Gastroesophageal sphincter (tissue), 4 donors: ENCODE measurements at regions not wholly inside any gene's neighbourhood (a gene's known extent, or its start where the extent isn't known, plus 50 kb on each side); places are given as distances from the start of the nearest gene placed in this dataset.

ENCODE experiments used
- ATAC-seq: fragments of 150-250 bp; one replicate; pipeline ENCODE4 v1.9.1; 2016; ENCODE audit warnings: mild to moderate bottlenecking, moderate library complexity
- H3K27ac ChIP-seq, 4 donors: fragments of 200-600 bp; sonication (generic) in 3 of 4; 1 replicate in 3 of 4; 2 replicates in 1 of 4; pipeline ENCODE4 v1.5.1; 2016 to 2019
- H3K27me3 ChIP-seq: fragments of 200-600 bp; sonication (generic); one replicate; pipeline ENCODE4 v1.5.1; 2019
- H3K36me3 ChIP-seq, 2 donors: fragments of 200-600 bp; sonication (generic); one replicate each; pipeline ENCODE4 v1.5.1; 2019; ENCODE audit warnings: control low read depth in 1 of 2
- H3K4me1 ChIP-seq, 3 donors: fragments of 200-600 bp; sonication (generic); 1 replicate in 2 of 3; 2 replicates in 1 of 3; pipeline ENCODE4 v1.5.1; 2016 to 2019; ENCODE audit warnings: control low read depth in 2 of 3
- H3K4me3 ChIP-seq, 2 donors: fragments of 200-600 bp; sonication (generic); one replicate each; pipeline ENCODE4 v1.5.1; 2019; ENCODE audit warnings: mild to moderate bottlenecking in 1 of 2, moderate library complexity in 1 of 2
- H3K9me3 ChIP-seq, 3 donors: fragments of 200-600 bp; sonication (generic); one replicate each; pipeline ENCODE4 v1.5.1; 2017 to 2019; ENCODE audit warnings: control low read depth in 2 of 3
- CTCF ChIP-seq, 4 experiments: fragments of 200-600 bp in 2 of 4; fragments of 450-650 bp in 2 of 4; sonication (generic) in 1 of 4; IDR thresholded peaks; one replicate each; pipeline ENCODE4 v1.5.1; 2017 to 2019; ENCODE audit warnings: antibody characterized with exemption in 4 of 4, mild to moderate bottlenecking in 2 of 4, moderate library complexity in 2 of 4
- EP300 ChIP-seq: sonication (generic); formaldehyde crosslinking; IDR thresholded peaks from one replicate; pipeline ENCODE4 v1.6.1; 2017; ENCODE audit warnings: antibody characterized with exemption, mild to moderate bottlenecking
- POLR2A ChIP-seq, 2 donors: fragments of 450-650 bp; IDR thresholded peaks; one replicate each; pipeline ENCODE4 v1.6.1; 2017; ENCODE audit warnings: antibody characterized with exemption in 2 of 2, mild to moderate bottlenecking in 2 of 2, moderate library complexity in 1 of 2
- POLR2AphosphoS5 ChIP-seq: sonication (generic); formaldehyde crosslinking; IDR thresholded peaks from one replicate; pipeline ENCODE4 v1.6.1; 2017; ENCODE audit warnings: antibody characterized with exemption
- WGBS, 2 donors: methylation state at CpG; one replicate each; pipeline ENCODE4 v1.1.5; 2018; ENCODE audit warnings: low coverage in 1 of 2; 5-methylcytosine and 5-hydroxymethylcytosine counted together

GRCh38 chr7:84546403-84546802 lies 351.8 kb upstream of the SEMA3A start:
- H3K36me3 ChIP-seq: no peaks in the 10 kb centered on the region
- H3K4me3 ChIP-seq: no peak overlapping the region
- peak overlapping the region in 2 of 4 donors; percentile 4 to 32 for H3K27ac ChIP-seq
- WGBS, 2 donors: 86% methylated on average over 1 to 12 of the region's 12 CpGs
- no peak for ATAC-seq
- peaks cover 0 to 23% (median 6%) of the 10 kb centered on the region in 3 donors for H3K4me1 ChIP-seq
- H3K27me3 ChIP-seq: no peaks in the 10 kb centered on the region
- no peaks in the 10 kb centered on the region for H3K9me3 ChIP-seq
- TF ChIP-seq EP300: no peak
- TF ChIP-seq POLR2A (IDR thresholded peaks at IDR 0.05): no peak
- no peak for TF ChIP-seq CTCF (IDR thresholded peaks at IDR 0.05)
- no peak for TF ChIP-seq POLR2AphosphoS5

- no peaks in the 10 kb centered on the region for H3K9me3 ChIP-seq
- WGBS, 2 donors: 30 to 42% methylated on average over 3 to 5 of the region's 5 CpGs
- H3K4me3 ChIP-seq: no peak overlapping the region
- ATAC-seq: no peak
- TF ChIP-seq CTCF (IDR thresholded peaks at IDR 0.05): no peak
- TF ChIP-seq EP300: no peak
- peak; percentile 61 for TF ChIP-seq POLR2AphosphoS5
- TF ChIP-seq POLR2A (IDR thresholded peaks at IDR 0.05): no peak
- peak overlapping the region; percentile 29 to 64 (median 60) for H3K27ac ChIP-seq
- peaks cover 0 to 29% (median 0%) of the 10 kb centered on the region in 3 donors for H3K4me1 ChIP-seq
- no peaks in the 10 kb centered on the region for H3K36me3 ChIP-seq
- H3K27me3 ChIP-seq: no peaks in the 10 kb centered on the region
Measured at GRCh38 chr7:84538268-84538667, 343.7 kb upstream of the SEMA3A start.

GRCh38 chr7:84536271-84536870 lies 341.8 kb upstream of the SEMA3A start:
- Histone ChIP-seq H3K36me3 (no peaks in the 10 kb centered on the region), H3K4me3 (no peak overlapping the region), H3K27me3 (no peaks in the 10 kb centered on the region), H3K9me3 (no peaks in the 10 kb centered on the region), H3K27ac (peak overlapping the region in 2 of 4 donors; percentile 22 to 26), H3K4me1 (peaks cover 0 to 29% (median 0%) of the 10 kb centered on the region in 3 donors)
- TF ChIP-seq POLR2A (IDR thresholded peaks at IDR 0.05) (no peak), EP300 (no peak), CTCF (IDR thresholded peaks at IDR 0.05) (no peak), POLR2AphosphoS5 (no peak)
- no peak for ATAC-seq
- WGBS, 2 donors: 46 to 80% methylated on average over 1 to 3 of the region's 3 CpGs

- Histone ChIP-seq H3K4me3 (no peak overlapping the region), H3K27ac (peak overlapping the region in 2 of 4 donors; percentile 22 to 26), H3K36me3 (no peaks in the 10 kb centered on the region), H3K9me3 (no peaks in the 10 kb centered on the region), H3K27me3 (no peaks in the 10 kb centered on the region), H3K4me1 (peaks cover 0 to 29% (median 0%) of the 10 kb centered on the region in 3 donors)
- no peak for ATAC-seq
- TF ChIP-seq EP300 (no peak), POLR2AphosphoS5 (no peak), CTCF (IDR thresholded peaks at IDR 0.05) (no peak), POLR2A (IDR thresholded peaks at IDR 0.05) (no peak)
- WGBS, 2 donors: 19 to 53% methylated on average over 2 to 3 of the region's 3 CpGs
Measured at GRCh38 chr7:84535580-84536270, 341.1 kb upstream of the SEMA3A start.

- no peaks in the 10 kb centered on the region for H3K36me3 ChIP-seq
- no peak overlapping the region for H3K4me3 ChIP-seq
- no peak overlapping the region for H3K27ac ChIP-seq
- peaks cover 0 to 20% (median 0%) of the 10 kb centered on the region in 3 donors for H3K4me1 ChIP-seq
- no peak for ATAC-seq
- H3K9me3 ChIP-seq: no peaks in the 10 kb centered on the region
- TF ChIP-seq EP300 (no peak), POLR2AphosphoS5 (no peak)
- H3K27me3 ChIP-seq: no peaks in the 10 kb centered on the region
Measured at GRCh38 chr7:84533182-84533581, 338.6 kb upstream of the SEMA3A start.
